Stomach (tissue), 4 donors: ENCODE measurements at regions not wholly inside any gene's neighbourhood (a gene's known extent, or its start where the extent isn't known, plus 50 kb on each side); places are given as distances from the start of the nearest gene placed in this dataset.

Experiments used
- EP300 ChIP-seq: sonication (generic); formaldehyde crosslinking; IDR thresholded peaks from one replicate; pipeline ENCODE4 v1.6.1; 2017; ENCODE audit warnings: antibody characterized with exemption
- TF ChIP-seq, protein P1 (sequence below), 7 experiments: fragments of 450-650 bp in 4 of 7; fragments of 200-600 bp in 3 of 7; sonication (generic) in 3 of 7; IDR thresholded peaks; one replicate each; pipeline ENCODE4 v1.5.1; 2016 to 2019; ENCODE audit warnings: antibody characterized with exemption in 7 of 7, control low read depth in 2 of 7, mild to moderate bottlenecking in 1 of 7

DNA sequence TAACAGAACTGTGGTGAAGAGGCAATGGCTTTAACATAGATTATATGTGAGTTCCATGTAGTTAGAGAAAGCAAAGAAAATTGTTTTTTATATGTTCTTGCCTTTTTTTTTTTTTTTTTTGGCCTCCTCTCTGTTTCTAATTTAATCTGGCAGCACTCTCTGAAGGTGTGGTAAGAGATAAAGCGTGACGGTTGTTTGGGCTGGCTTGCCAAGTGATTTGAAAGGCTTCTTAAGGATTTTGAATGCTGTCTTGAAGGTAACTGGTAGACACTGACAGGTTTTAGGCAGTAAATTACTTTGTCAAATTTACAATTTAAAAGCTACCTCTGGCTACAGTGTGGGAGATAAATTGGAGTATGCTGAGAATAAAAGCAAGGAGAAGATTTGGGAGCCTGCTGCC is 269.3 kb upstream of the HS3ST1 start:
- no peak for TF ChIP-seq EP300
- TF ChIP-seq, protein P1, sequence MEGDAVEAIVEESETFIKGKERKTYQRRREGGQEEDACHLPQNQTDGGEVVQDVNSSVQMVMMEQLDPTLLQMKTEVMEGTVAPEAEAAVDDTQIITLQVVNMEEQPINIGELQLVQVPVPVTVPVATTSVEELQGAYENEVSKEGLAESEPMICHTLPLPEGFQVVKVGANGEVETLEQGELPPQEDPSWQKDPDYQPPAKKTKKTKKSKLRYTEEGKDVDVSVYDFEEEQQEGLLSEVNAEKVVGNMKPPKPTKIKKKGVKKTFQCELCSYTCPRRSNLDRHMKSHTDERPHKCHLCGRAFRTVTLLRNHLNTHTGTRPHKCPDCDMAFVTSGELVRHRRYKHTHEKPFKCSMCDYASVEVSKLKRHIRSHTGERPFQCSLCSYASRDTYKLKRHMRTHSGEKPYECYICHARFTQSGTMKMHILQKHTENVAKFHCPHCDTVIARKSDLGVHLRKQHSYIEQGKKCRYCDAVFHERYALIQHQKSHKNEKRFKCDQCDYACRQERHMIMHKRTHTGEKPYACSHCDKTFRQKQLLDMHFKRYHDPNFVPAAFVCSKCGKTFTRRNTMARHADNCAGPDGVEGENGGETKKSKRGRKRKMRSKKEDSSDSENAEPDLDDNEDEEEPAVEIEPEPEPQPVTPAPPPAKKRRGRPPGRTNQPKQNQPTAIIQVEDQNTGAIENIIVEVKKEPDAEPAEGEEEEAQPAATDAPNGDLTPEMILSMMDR (IDR thresholded peaks at IDR 0.05): no peak
